MM.1S (cell line): ENCODE measurements at regions not wholly inside any gene's neighbourhood (a gene's known extent, or its start where the extent isn't known, plus 50 kb on each side); places are given as distances from the start of the nearest gene placed in this dataset.

Experiments
- DNase-seq: peaks from one replicate; pipeline ENCODE4 v3.0.0-alpha.2; 2015
- H2AFZ ChIP-seq: fragments of 300-600 bp; sonication (generic); 2 replicates; pipeline ENCODE4 v1.6.0; 2016; ENCODE audit warnings: antibody characterized with exemption, low read length
- H3F3A ChIP-seq: fragments of 300-600 bp; sonication (generic); 2 replicates; pipeline ENCODE4 v1.6.1; 2016; ENCODE audit warnings: mild to moderate bottlenecking, antibody characterized with exemption, low read length, moderate library complexity, mixed read lengths; ENCODE audit not compliant: insufficient read depth
- H3K27ac ChIP-seq: fragments of 300-600 bp; sonication (generic); 2 replicates; pipeline ENCODE4 v1.5.1; 2016; ENCODE audit warnings: mild to moderate bottlenecking, low read length
- H3K27me3 ChIP-seq: fragments of 300-600 bp; sonication (generic); replicated peaks from 2 replicates; pipeline ENCODE4 v1.6.0; 2016; ENCODE audit warnings: low read length; ENCODE audit not compliant: insufficient read depth
- H3K36me3 ChIP-seq: fragments of 300-600 bp; sonication (generic); replicated peaks from 2 replicates; pipeline ENCODE4 v1.6.1; 2016; ENCODE audit warnings: mild to moderate bottlenecking, low read length, mixed read lengths; ENCODE audit not compliant: insufficient read depth
- H3K4me1 ChIP-seq: fragments of 300-600 bp; sonication (generic); 2 replicates; pipeline ENCODE4 v1.6.1; 2016; ENCODE audit warnings: low read length, mixed read lengths
- H3K4me2 ChIP-seq: fragments of 300-600 bp; sonication (generic); 2 replicates; pipeline ENCODE4 v1.6.0; 2016; ENCODE audit warnings: low read depth, low read length
- H3K4me3 ChIP-seq: fragments of 300-600 bp; sonication (generic); 2 replicates; pipeline ENCODE4 v1.5.1; 2016; ENCODE audit warnings: low read length, mixed read lengths
- H3K79me2 ChIP-seq: fragments of 300-600 bp; sonication (generic); 2 replicates; pipeline ENCODE4 v1.6.1; 2016; ENCODE audit warnings: mixed run types, low read length, mixed read lengths
- H3K9ac ChIP-seq: fragments of 300-600 bp; sonication (generic); 2 replicates; pipeline ENCODE4 v1.6.1; 2016; ENCODE audit warnings: low read length, mixed read lengths
- H3K9me2 ChIP-seq: fragments of 300-600 bp; sonication (generic); replicated peaks from 2 replicates; pipeline ENCODE4 v1.6.1; 2016; ENCODE audit warnings: mild to moderate bottlenecking, low read length, mixed read lengths; ENCODE audit not compliant: insufficient read depth
- H3K9me3 ChIP-seq: fragments of 300-600 bp; sonication (generic); replicated peaks from 2 replicates; pipeline ENCODE4 v1.6.1; 2016; ENCODE audit warnings: mild to moderate bottlenecking, low read length, mixed read lengths; ENCODE audit not compliant: insufficient read depth
- H4K20me1 ChIP-seq: fragments of 300-600 bp; sonication (generic); 2 replicates; pipeline ENCODE4 v1.6.1; 2016; ENCODE audit warnings: mild to moderate bottlenecking, low read length, moderate library complexity, mixed read lengths; ENCODE audit not compliant: insufficient read depth
- EZH2 ChIP-seq: fragments of 300-600 bp; sonication (generic); optimal IDR thresholded peaks from 2 replicates; pipeline ENCODE3; 2017; ENCODE audit warnings: low read depth, mild to moderate bottlenecking, antibody characterized with exemption, low read length, mixed read lengths
- EZH2phosphoT487 ChIP-seq: fragments of 300-600 bp; sonication (generic); IDR thresholded peaks from 2 replicates; pipeline ENCODE4 v1.6.1; 2018; ENCODE audit warnings: antibody characterized with exemption, low read length
- TF ChIP-seq, protein P1 (sequence below): fragments of 300-600 bp; sonication (generic); IDR thresholded peaks from 2 replicates; pipeline ENCODE4 v1.5.1; 2016; ENCODE audit warnings: antibody characterized with exemption, low read length, mixed read lengths

DNA sequence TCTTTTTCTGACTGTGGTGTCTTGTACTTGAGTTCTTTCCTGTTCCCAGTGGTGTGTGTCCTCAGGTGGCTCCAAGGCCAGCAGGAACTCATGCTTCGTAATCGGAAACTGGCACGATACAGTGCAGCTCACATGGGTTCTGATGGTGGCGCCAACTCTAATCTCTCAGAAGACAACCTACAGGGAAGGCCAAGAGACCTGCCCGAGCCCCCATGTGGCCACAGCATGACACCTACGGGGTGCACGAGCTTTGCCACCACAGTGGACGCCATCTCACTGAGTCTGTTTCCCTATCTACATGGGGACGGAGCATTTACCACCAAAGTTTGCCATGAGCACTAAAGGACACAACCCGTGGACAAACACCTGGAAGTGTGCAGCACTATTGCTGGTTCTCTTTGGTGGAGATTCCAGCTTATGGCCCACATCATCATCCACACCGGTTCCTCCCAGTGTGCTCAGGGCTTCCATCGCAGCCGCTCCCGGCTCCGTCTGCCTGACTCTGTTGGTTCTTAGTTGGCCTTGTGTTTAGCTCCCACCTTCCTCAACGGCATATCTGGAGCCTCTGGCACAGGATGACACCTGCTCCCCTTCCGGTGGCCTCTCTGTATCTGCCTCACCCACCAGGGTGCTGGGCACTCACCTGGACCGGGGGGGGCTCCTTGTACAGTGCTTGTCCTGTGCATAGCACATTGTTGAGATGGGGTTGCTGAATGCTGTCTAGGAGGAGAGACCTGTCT lies 586.6 kb upstream of the MKI67 start:
- Histone ChIP-seq H3K4me1 (no peaks in the 10 kb centered on the region), H3K36me3 (no peaks in the 10 kb centered on the region), H3K9ac (no peak overlapping the region), H3K4me2 (no peak overlapping the region), H3K9me3 (no peaks in the 10 kb centered on the region), H3F3A (no peaks in the 10 kb centered on the region), H3K79me2 (no peaks in the 10 kb centered on the region), H3K27me3 (no peaks in the 10 kb centered on the region; the same call in 1 of the 2 replicates), H4K20me1 (no peaks in the 10 kb centered on the region), H3K27ac (no peak overlapping the region), H2AFZ (no peak overlapping the region), H3K9me2 (no peaks in the 10 kb centered on the region), H3K4me3 (no peak overlapping the region)
- TF ChIP-seq, protein P1, sequence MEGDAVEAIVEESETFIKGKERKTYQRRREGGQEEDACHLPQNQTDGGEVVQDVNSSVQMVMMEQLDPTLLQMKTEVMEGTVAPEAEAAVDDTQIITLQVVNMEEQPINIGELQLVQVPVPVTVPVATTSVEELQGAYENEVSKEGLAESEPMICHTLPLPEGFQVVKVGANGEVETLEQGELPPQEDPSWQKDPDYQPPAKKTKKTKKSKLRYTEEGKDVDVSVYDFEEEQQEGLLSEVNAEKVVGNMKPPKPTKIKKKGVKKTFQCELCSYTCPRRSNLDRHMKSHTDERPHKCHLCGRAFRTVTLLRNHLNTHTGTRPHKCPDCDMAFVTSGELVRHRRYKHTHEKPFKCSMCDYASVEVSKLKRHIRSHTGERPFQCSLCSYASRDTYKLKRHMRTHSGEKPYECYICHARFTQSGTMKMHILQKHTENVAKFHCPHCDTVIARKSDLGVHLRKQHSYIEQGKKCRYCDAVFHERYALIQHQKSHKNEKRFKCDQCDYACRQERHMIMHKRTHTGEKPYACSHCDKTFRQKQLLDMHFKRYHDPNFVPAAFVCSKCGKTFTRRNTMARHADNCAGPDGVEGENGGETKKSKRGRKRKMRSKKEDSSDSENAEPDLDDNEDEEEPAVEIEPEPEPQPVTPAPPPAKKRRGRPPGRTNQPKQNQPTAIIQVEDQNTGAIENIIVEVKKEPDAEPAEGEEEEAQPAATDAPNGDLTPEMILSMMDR, result no peak
- DNase-seq, result no peak

GRCh38 chr10:128713471-128713870 lies 587.2 kb upstream of the MKI67 start:
- Histone ChIP-seq H2AFZ (no peak overlapping the region), H3K9me2 (no peaks in the 10 kb centered on the region), H3K79me2 (no peaks in the 10 kb centered on the region), H3K4me3 (no peak overlapping the region), H3F3A (no peaks in the 10 kb centered on the region), H3K9ac (no peak overlapping the region), H3K27me3 (no peaks in the 10 kb centered on the region; the same call in 1 of the 2 replicates), H3K9me3 (no peaks in the 10 kb centered on the region), H3K4me2 (no peak overlapping the region), H3K27ac (no peak overlapping the region), H3K36me3 (no peaks in the 10 kb centered on the region), H3K4me1 (no peaks in the 10 kb centered on the region), H4K20me1 (no peaks in the 10 kb centered on the region)
- no peak for TF ChIP-seq EZH2
- TF ChIP-seq EZH2phosphoT487, result no peak
- TF ChIP-seq, protein P1, result no peak
- no peak for DNase-seq

- H3K27ac ChIP-seq, result no peak overlapping the region
- no peak for TF ChIP-seq EZH2phosphoT487
- TF ChIP-seq EZH2, result no peak
- TF ChIP-seq, protein P1, result no peak
- H3F3A ChIP-seq, result no peaks in the 10 kb centered on the region
- DNase-seq, result no peak
- H2AFZ ChIP-seq, result no peak overlapping the region
- no peak overlapping the region for H3K4me3 ChIP-seq
- no peaks in the 10 kb centered on the region for H3K9me2 ChIP-seq
- no peaks in the 10 kb centered on the region for H4K20me1 ChIP-seq
- no peaks in the 10 kb centered on the region for H3K79me2 ChIP-seq
- no peaks in the 10 kb centered on the region for H3K4me1 ChIP-seq
- H3K9me3 ChIP-seq, result no peaks in the 10 kb centered on the region
- H3K4me2 ChIP-seq, result no peak overlapping the region
- no peak overlapping the region for H3K9ac ChIP-seq
- no peaks in the 10 kb centered on the region; the same call in 1 of the 2 replicates for H3K27me3 ChIP-seq
- no peaks in the 10 kb centered on the region for H3K36me3 ChIP-seq
These were observed 587.8 kb upstream of the MKI67 start for GRCh38 chr10:128713874-128714570.
